NCI-H146 treated with DMSO at 0.1 percent for 48 hours (cell line): ENCODE measurements at regions not wholly inside any gene's neighbourhood (a gene's known extent, or its start where the extent isn't known, plus 50 kb on each side); places are given as distances from the start of the nearest gene placed in this dataset.
"Not testable (repeated sequence)": the region's sequence is repeated elsewhere in the genome, so short reads cannot be mapped to it uniquely, and the experiment has no call there.

Source experiments
- DNase-seq: peaks from one replicate; lab custom pipeline; 2025; ENCODE audit not compliant: unreplicated experiment; lab: John Stamatoyannopoulos, UW

DNA sequence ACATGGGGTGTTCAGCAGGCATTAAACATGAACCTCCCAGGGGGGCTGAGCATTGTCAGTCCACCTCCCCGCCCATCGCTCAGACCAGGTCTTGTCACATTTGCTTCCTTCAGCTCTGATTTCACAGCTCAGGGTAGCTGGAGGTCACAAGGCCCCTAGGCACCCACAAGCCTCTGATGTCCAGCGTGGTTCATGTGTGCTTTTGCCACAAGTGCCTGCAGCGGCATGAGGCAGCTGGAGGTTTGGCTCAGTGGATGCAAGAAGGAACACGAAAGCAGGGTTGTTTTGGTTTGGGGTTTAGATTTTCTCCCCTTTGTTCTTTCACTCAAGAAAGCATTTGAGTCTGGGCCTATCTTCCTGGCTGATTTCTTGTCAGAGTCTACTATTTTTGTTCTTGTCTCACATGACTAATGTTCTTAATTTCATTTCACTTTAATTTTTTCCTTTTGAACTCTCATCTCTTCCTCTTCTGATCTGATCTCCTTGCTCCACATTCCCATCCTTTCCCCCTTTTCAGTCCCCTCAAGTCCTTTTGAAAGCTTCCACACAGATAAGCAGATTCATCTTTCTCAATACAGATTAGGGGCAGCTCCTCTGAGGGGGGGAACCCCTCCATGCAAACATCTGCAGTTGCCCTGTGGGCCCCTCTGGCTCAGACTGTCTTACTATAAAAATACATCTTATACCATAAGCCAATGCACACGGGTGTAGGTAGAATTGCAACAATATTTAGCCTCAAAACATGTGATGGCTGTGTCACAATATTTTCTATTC lies 68.1 kb upstream of the CEP85L start:
- no peak for DNase-seq

DNA sequence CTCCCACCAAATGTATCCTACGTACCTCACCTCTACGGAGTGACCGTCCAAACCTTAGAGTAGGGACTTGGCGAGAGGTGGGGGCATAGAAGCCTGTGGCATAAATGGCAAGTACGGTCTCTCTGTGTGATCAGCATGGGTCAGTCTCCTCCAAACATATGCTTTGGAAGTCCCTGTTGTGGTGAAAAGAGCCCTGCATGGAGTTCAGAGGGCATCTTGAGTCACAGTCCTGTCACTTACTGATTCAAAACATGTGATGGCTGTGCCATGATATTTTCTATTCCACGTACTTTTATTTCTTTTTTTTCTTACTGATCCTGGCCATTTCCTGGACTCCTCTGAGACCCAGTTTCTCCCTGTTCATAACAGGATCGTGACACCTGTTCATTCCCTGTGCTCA lies 67.5 kb upstream of the CEP85L start:
- DNase-seq: no peak

DNA sequence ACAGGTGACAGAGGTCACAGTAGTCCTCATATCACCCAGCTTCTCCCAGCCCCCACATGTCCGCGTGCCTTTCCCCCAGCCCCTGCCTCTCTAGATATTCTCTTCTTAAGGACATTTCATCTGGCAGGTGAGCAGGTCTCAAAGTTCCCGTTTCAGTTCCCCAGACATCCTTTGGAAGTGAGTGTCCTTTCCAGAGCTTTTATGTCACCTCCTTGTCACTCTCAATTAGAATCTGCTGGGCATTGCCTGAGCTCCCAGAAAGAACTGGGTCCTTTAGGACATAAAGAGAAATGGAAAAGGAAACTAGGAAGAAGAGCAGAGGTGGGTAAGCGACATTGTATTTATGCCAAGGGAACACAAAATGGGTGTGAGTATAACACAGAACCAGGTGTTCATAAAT lies 66.9 kb upstream of the CEP85L start:
- no peak for DNase-seq

DNA sequence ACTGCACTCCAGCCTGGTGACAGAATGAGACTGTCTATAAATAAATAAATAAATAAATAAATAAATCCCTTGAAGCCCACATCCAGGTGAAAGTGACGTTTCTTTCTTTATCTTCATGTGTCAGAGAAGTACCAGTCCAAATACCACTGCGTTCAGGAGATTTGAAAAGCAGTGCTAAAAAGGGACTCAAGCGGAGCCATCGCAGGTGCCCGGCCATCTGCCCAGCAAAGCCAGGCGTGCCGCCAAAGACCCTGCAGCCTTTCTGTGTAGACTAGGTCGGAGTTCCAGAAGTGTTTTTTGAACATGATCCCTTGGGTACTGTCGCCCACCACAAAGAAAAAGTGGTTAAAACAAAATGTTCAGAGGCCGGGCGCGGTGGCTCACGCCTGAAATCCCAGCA lies 65.7 kb upstream of the CEP85L start:
- no peak for DNase-seq

DNA sequence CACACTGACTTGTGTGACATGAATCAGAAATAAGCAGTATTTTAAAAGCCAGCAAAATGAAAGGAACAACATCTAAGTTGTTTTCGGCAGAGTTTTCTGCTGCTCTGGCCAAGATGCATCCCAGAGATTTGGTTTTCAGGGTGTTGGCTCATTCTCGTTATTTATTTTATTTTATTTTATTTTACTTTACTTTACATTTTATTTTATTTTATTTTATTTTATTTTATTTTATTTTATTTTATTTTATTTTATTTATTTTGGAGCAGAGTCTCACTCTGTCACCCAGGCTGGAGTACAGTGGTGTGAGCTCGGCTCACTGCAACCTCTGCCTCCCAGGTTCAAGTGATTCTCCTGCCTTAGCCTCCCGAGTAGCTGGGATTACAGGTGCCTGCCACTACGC lies 64.5 kb upstream of the CEP85L start:
- DNase-seq: not testable (repeated sequence)

DNA sequence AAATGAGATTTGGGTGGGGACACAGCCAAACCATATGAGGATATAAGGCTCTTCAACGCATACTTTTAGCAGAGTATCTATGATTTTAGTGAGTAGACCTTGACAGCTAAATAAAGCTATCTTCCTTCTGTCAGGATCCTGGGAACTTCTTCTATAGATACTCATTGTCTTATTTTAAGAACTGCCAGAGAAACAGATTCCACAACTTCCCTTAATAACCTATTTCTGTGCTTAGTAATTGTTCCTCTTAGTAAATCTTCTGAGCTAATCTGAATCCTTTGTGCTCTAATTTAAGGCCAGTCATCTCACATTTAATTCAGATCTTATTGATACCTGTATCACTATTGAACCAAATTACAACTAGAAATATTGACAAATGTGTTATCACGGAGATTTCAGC lies 64.0 kb upstream of the CEP85L start:
- no peak for DNase-seq

DNA sequence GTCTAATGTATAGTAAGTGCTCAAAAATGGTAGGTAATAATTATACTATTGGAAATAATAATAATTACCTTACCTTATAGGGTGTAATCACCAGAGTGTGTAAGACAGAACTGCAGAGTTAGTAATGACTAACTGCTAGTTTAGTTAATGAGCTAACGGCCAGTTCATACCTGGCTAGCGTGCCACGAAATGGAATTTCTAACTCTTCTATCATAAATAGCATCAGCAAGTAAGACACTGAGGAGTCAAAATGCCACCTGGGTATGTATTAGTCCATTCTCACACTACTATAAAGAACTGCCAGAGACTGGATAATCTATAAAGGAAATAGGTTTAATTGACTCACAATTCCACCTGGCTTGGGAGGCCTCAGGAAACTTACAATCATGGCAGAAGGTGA lies 63.4 kb upstream of the CEP85L start:
- no peak for DNase-seq

DNA sequence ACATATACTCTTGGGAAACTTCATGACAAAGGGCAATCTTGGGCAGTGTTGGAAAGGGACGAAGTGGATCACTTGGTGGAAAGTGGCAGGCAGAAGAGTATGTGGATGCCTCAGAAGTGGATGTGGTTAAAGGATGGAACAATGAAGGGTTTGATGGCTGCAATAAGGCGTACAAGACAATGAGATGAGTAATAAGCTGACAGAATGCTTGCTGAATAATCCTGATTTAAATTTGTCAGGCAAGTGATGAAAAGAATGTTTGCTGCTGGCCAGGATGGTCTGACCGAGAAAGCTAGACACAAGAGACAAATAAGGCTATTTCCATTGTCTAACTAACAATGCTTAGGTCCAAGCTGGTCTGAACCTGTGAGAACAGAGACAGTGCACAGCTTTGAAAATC lies 61.6 kb upstream of the CEP85L start:
- DNase-seq: no peak

DNA sequence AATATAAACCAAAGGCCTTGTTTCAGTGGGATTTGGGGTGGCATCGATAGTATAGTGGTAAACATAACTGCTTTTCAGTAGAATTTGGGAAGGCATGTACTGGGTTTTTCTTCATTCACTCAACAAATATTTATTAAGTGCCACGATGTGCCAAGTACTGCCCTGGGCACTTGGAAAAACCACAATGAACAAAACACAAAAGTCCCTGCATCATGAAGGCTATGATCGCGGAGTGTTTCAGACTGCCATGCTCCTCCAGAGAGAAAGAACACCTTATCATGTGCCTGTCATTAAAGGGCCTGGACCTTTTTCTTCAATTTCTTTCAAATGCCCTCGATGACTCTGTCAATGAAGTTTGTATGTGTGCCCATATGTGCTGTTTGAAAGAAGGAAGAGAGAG lies 59.2 kb upstream of the CEP85L start:
- no peak for DNase-seq

DNA sequence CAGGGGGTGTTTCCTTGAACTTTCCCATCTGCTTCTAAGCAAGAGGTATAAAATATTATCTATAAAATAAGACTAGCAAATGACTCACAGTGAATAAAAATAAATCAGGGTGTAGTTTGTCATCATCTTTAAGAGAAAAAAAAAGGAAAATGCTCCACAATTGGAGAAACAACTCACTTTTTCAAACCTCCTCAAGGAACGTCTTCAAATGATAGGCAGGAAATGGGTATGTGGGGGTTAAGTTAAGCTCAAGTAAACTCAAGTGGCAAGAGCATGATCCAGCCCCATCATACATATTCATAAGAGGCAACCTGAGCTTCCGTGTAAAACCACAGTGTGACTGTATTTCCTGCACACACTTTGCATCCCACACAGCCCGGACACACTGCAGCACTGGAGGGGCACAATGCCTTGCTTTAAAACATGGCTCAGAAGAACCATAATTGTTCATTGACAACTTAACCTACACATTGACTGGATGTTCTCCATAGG lies 58.5 kb upstream of the CEP85L start:
- no peak for DNase-seq

DNA sequence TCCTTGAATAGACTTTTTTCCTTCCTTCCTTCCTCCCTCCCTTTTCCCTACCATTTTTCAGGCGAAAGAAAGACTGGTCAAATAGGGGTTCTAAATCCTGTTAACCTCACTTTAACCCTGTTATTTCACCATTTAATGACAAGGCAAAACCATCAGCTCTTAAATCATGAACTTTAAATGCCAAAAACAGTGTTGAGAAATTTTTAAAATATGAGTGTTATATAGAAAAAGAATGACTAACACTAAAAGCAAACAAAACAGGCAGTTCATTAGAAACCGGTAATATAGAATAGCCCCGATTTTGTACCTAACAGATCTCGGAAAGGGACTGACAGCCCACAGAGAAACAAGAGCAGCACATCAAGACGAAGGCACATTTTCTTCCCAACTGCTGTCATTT lies 57.4 kb upstream of the CEP85L start:
- no peak for DNase-seq

DNA sequence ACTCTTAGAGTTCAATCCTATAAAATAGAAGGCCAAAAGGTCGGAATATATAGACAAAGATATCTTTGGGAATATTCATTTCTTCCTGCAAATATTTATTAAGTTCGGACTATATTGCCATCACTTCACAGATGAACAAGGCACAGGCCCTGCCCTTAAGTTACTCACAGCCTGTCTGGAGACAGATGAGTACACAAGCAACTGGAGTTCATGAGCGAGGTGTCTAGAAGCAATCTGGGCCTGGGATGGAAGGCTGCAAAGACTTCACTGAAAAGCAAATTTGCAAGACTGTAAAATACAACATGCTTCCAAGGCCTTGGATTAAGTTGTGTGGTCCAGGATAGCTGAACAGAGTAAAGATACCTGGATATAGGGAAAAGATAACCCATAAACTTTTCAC lies 56.7 kb upstream of the CEP85L start:
- no peak for DNase-seq

DNA sequence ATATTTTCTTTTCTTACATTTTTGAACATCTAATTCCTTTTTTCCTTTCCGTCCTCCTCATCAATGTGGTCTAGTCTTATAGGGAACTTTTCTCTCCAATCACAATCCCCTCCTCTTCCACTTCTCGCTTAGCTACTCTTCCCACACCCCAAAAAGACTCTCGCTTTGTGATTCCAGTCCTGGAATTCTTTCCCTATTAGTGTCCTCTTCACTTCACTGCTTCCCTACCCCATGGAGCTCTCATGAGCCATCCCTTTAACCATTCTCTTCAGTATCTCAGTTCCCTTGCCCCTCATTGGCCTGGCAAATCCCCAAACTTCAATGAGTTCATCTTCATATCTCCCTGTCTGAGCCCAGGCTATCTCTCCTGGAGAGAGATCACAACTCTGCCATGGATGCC lies 55.3 kb upstream of the CEP85L start:
- DNase-seq: no peak

DNA sequence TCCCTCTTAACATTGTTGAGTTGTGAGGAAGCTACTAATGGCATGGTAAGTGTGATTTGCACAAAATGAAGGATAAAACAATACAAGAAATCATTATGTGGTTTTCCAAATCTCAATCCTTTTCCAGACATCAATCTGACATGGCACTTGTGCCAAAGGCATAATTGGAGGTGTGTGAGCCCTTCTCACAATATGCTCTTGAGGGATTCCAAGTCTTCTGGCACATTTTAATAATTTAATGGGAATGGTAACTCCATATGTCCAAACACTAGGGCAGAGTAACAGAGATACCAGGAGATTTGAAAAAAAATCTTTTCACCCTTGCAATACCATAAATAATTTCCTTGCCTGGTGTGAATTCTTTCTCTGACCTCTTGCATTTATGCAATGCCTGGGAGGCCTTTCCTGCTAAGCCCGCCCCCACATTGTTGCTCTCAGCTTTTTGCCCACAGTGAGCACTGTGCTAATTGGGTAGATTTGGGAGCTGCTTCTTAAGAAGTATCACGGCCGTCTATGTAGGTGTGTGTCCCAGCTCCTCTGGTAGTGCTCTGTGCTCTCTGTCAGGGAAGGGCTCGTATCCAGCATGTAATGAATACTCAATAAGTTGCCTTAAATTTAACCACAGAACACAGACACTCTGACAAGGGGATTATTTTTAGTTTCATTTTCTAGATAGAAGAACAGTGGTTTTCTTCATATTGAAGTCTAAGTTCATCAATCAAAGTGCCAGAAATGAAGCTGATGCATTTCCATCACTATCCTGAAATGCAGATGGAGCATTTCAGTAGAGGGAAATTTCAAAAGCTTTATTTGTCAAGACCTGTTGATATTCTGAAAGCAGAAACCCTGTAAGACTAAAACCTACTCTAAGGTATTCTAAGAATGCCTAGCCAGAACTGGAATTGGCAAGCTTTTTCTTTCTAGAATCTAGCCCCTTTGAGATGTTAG lies 54.4 kb upstream of the CEP85L start:
- DNase-seq: no peak

DNA sequence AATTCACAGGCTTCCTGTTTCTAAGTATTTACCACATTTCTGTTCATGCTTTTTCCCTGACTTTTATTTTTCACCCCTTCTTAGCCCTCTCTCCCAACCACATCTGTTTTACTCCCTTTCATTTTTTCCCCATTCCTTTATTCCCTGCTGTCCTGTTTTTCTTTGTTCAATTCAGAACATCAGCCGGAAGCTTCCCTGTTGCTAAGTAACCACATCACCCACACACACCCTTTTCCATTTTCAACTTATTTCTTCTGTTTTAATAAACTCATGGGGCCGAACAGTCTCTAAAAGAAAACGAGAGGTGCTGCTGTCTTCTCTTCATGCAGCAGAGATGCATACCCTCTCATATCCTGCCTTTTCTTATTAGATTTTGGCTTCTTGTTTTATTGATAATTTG lies 53.5 kb upstream of the CEP85L start:
- DNase-seq: no peak

DNA sequence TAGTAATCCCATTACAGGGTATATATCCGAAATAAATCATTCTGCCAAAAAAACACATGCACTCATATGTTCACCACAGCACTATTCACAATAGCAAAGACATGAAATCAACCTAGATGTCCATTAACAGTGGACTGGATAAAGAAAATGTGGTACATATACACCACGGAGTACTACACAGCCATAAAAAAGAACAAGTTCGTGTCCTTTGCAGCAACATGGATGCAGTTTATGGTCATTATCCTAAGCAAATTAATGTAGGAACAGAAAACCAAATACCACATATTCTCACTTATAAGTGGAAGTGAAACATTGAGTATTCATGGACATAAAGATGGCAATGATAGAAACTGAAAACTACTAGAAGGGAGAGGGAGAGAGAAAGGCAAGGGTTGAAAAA lies 49.9 kb upstream of the CEP85L start:
- not testable (repeated sequence) for DNase-seq
